Ascending aorta (tissue), 2 donors: ENCODE measurements at regions not wholly inside any gene's neighbourhood (a gene's known extent, or its start where the extent isn't known, plus 50 kb on each side); places are given as distances from the start of the nearest gene placed in this dataset.

Source experiments
- DNase-seq, 2 donors: peaks; one replicate each; pipeline ENCODE4 v3.0.0-alpha.2; 2019; ENCODE audit warnings: low spot score in 2 of 2
- H3K27ac ChIP-seq, 2 donors: fragments of 200-600 bp; sonication (generic); one replicate each; pipeline ENCODE4 v1.5.1; 2016 to 2017; ENCODE audit warnings: mild to moderate bottlenecking in 1 of 2
- H3K27me3 ChIP-seq: fragments of 200-600 bp; sonication (generic); one replicate; pipeline ENCODE4 v1.5.1; 2017
- H3K36me3 ChIP-seq, 2 donors: fragments of 200-600 bp; sonication (generic); one replicate each; pipeline ENCODE4 v1.5.1; 2016
- H3K4me1 ChIP-seq, 2 donors: fragments of 200-600 bp; sonication (generic); one replicate each; pipeline ENCODE4 v1.5.1; 2016 to 2017; ENCODE audit warnings: mild to moderate bottlenecking in 1 of 2
- H3K4me3 ChIP-seq, 2 donors: fragments of 200-600 bp; sonication (generic); one replicate each; pipeline ENCODE4 v1.5.1; 2016 to 2017; ENCODE audit warnings: mild to moderate bottlenecking in 1 of 2
- H3K9me3 ChIP-seq, 2 donors: fragments of 200-600 bp; sonication (generic); one replicate each; pipeline ENCODE4 v1.5.1; 2016
- intact Hi-C: fragments of 100-400 bp; cut with DNase I; formaldehyde crosslinking; loops from one replicate; pipeline ENCODE4 v1.15.1; 2023
- TF ChIP-seq, protein P1 (sequence below), 3 experiments: fragments of 200-600 bp in 2 of 3; fragments of 450-650 bp in 1 of 3; sonication (generic) in 2 of 3; IDR thresholded peaks; one replicate each; pipeline ENCODE4 v1.5.1; 2016 to 2019; ENCODE audit warnings: antibody characterized with exemption in 3 of 3, mild to moderate bottlenecking in 1 of 3, moderate library complexity in 1 of 3

DNA sequence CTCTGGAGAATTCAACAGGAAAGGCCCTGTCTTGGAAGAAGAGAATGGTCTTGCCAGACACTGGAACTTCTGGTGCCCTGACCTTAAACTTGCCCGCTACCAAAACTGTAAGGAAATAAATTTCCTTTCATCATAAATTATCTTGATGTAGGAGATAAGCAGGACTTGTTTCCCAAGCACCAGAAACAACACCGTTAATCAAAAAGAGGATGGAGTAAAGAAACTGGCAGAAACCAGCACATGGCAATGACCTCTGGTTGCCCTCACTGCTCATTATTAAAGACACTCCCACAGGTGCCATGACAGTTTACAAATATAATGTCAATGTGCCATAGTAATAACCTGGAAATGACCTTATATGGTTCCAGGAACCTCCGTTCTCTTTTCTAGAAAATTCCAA, 426.1 kb downstream of the EDEM1 start:
- Histone ChIP-seq H3K4me1 (no peaks in the 10 kb centered on the region), H3K27me3 (no peaks in the 10 kb centered on the region), H3K27ac (no peak overlapping the region), H3K36me3 (no peaks in the 10 kb centered on the region), H3K9me3 (no peaks in the 10 kb centered on the region), H3K4me3 (no peak overlapping the region)
- DNase-seq: no peak
- intact Hi-C loops: no loop called here
- TF ChIP-seq, protein P1, sequence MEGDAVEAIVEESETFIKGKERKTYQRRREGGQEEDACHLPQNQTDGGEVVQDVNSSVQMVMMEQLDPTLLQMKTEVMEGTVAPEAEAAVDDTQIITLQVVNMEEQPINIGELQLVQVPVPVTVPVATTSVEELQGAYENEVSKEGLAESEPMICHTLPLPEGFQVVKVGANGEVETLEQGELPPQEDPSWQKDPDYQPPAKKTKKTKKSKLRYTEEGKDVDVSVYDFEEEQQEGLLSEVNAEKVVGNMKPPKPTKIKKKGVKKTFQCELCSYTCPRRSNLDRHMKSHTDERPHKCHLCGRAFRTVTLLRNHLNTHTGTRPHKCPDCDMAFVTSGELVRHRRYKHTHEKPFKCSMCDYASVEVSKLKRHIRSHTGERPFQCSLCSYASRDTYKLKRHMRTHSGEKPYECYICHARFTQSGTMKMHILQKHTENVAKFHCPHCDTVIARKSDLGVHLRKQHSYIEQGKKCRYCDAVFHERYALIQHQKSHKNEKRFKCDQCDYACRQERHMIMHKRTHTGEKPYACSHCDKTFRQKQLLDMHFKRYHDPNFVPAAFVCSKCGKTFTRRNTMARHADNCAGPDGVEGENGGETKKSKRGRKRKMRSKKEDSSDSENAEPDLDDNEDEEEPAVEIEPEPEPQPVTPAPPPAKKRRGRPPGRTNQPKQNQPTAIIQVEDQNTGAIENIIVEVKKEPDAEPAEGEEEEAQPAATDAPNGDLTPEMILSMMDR (IDR thresholded peaks at IDR 0.05): no peak

DNA sequence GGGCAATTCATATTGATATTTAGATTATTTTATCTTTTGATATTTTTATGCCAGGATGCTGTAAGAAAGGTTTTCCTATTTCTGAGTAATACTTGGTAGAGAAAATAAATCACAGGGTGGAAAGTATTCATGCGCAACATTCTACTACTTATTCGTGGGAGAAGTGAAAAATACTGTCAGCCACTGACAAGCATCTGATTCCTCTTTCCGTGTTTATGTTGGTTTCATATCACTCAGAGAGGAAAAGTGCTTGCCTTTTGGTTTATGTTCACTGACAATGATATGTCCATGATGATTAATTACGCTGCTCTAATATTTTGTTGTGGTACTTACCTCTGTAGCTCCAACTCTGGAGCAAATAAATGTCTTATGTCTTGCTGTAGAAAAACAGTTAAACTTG, 429.4 kb downstream of the EDEM1 start:
- intact Hi-C loops: no loop called here
- Histone ChIP-seq H3K27ac (no peak overlapping the region), H3K36me3 (no peaks in the 10 kb centered on the region), H3K4me3 (no peak overlapping the region), H3K4me1 (no peaks in the 10 kb centered on the region), H3K9me3 (no peaks in the 10 kb centered on the region), H3K27me3 (no peaks in the 10 kb centered on the region)
- DNase-seq: no peak
- TF ChIP-seq, protein P1 (IDR thresholded peaks at IDR 0.05): no peak

DNA sequence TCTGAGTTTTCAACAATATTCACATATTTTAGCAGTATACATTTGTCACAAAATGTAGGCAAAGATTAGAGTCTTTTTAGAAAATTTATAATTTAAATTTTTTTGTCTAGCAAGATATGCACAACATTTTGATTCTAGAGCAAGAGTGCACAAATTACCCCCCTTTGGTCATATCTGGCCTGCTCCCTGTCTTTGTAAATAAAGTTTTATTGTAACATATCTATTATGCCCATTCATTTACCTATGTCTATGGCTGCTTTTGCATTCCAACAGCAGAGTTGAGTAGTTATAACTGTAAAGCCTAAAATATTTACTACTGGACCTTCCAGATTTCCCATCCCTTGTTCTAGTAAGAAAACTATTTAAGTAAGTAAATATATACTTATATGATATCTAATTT, 430.7 kb downstream of the EDEM1 start:
- no peaks in the 10 kb centered on the region for H3K27me3 ChIP-seq
- H3K4me3 ChIP-seq: no peak overlapping the region
- TF ChIP-seq, protein P1 (IDR thresholded peaks at IDR 0.05): no peak
- no peaks in the 10 kb centered on the region for H3K4me1 ChIP-seq
- no peak for DNase-seq
- H3K36me3 ChIP-seq: no peaks in the 10 kb centered on the region
- H3K27ac ChIP-seq: no peak overlapping the region
- intact Hi-C loops: no loop called here
- no peaks in the 10 kb centered on the region for H3K9me3 ChIP-seq

DNA sequence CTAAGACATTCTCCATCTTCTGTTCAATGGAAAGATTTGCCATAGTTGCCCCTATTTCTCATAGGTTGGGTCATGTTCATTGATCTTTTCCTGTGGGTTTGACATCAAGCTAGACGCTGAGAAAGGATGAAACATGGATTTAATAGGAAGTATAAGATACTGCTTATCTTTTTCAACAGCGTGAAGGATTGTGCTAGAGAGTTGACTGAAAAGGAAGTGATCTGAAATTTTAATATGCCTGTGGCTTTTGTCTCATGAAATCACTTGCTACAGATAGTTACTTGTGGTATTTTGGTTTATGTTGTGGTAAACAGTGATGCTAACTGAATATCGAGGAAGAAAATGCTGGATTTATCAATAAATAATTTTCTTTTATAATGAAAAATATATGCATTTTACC, 442.9 kb downstream of the EDEM1 start:
- intact Hi-C loops: no loop called here
- Histone ChIP-seq H3K36me3 (no peaks in the 10 kb centered on the region), H3K4me1 (no peaks in the 10 kb centered on the region)

DNA sequence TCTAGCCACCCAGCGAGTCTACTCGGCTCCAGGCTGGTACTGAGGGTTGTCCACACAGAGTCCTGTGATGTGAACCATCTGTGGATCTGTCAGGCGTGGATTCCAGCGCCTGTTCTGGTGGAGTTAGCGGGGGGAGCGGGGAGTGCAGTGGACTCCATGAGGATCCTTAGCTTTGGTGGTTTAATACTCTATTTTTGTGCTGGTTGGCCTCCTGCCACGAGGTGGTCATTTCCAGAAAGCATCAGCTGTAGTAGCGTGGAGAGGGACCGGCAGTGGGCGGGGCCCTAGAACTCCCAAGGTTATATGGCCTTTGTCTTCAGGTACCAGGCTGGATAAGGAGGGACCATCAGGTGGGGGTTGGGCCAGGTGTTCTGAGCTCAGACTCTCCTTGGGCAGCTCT, 446.5 kb downstream of the EDEM1 start:
- no peaks in the 10 kb centered on the region for H3K4me1 ChIP-seq
- no peaks in the 10 kb centered on the region for H3K36me3 ChIP-seq
- no peak for DNase-seq
- no peak overlapping the region for H3K27ac ChIP-seq
- H3K27me3 ChIP-seq: no peaks in the 10 kb centered on the region
- H3K9me3 ChIP-seq: peaks cover 0 to 8% of the 10 kb centered on the region in 2 donors
- intact Hi-C loops: no loop called here
- H3K4me3 ChIP-seq: no peak overlapping the region
- TF ChIP-seq, protein P1 (IDR thresholded peaks at IDR 0.05): no peak

More for the DNA sequence above, 442.9 kb downstream of the EDEM1 start:
- no peak overlapping the region for H3K4me3 ChIP-seq
- no peak overlapping the region for H3K27ac ChIP-seq
- TF ChIP-seq, protein P1 (IDR thresholded peaks at IDR 0.05): no peak
- H3K27me3 ChIP-seq: no peaks in the 10 kb centered on the region
- no peaks in the 10 kb centered on the region for H3K9me3 ChIP-seq
- DNase-seq: no peak

DNA sequence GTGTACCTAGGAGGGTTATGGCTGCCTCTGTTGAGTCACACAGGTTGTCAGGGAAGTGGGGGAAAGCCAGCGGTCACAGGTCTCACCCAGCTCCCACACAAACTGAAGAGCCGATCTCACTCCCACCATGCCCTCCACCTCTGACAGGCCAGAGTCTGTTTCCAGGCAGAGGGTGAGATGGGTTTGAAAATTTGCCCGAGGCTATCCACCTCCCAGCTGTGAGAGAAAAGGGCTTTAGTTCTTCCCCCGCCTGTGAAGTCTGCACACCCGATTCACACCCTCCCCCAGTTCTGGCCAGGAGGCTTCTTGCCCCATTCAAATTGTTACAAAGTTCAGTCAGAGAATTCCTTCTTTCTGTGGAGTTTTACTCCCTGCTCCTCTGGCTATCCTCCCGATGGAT, 446.9 kb downstream of the EDEM1 start:
- no peaks in the 10 kb centered on the region for H3K4me1 ChIP-seq
- H3K27ac ChIP-seq: no peak overlapping the region
- no peak for DNase-seq
- H3K9me3 ChIP-seq: peaks cover 0 to 8% of the 10 kb centered on the region in 2 donors
- H3K27me3 ChIP-seq: no peaks in the 10 kb centered on the region
- TF ChIP-seq, protein P1 (IDR thresholded peaks at IDR 0.05): no peak
- H3K36me3 ChIP-seq: no peaks in the 10 kb centered on the region
- intact Hi-C loops: no loop called here
- H3K4me3 ChIP-seq: no peak overlapping the region
